ENCODE measurements at regions not wholly inside any gene's neighbourhood (a gene's known extent, or its start where the extent isn't known, plus 50 kb on each side); places are given as distances from the start of the nearest gene placed in this dataset.

DNA sequence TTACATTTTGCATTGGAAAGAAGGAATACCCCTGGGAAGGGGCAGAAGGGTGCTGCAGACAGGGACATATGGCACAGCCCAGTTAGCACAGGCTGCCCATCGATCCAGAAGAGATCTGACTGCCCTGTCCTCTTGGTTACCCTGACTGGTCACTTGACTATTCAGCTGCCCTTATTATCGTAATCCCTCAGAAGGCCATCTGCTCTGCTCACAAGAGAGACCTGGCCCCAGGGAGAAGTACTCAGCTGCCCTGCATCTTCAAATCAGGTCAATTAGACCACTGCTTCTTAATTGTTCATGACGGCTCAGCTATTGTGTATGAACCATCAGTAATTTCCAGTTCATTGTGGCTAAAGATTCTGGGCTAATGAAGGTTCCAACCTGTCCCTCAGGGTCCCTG is 345.0 kb downstream of the TLE1 start:
- TF ChIP-seq POLR2A (IDR thresholded peaks at IDR 0.05): no peak
- TF ChIP-seq, protein P1, sequence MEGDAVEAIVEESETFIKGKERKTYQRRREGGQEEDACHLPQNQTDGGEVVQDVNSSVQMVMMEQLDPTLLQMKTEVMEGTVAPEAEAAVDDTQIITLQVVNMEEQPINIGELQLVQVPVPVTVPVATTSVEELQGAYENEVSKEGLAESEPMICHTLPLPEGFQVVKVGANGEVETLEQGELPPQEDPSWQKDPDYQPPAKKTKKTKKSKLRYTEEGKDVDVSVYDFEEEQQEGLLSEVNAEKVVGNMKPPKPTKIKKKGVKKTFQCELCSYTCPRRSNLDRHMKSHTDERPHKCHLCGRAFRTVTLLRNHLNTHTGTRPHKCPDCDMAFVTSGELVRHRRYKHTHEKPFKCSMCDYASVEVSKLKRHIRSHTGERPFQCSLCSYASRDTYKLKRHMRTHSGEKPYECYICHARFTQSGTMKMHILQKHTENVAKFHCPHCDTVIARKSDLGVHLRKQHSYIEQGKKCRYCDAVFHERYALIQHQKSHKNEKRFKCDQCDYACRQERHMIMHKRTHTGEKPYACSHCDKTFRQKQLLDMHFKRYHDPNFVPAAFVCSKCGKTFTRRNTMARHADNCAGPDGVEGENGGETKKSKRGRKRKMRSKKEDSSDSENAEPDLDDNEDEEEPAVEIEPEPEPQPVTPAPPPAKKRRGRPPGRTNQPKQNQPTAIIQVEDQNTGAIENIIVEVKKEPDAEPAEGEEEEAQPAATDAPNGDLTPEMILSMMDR (IDR thresholded peaks at IDR 0.05): no peak
- WGBS, 4 donors: 76 to 89% (median 86%) methylated on average over 3 of the region's 3 CpGs
- DNase-seq (no peak), ATAC-seq (no peak)
- Histone ChIP-seq H3K27me3 (no peaks in the 10 kb centered on the region), H3K36me3 (no peaks in the 10 kb centered on the region), H3K27ac (no peak overlapping the region), H3K4me1 (peaks cover 0 to 3% (median 0%) of the 10 kb centered on the region in 12 donors), H3K4me3 (no peak overlapping the region), H3K9me3 (no peaks in the 10 kb centered on the region)
- intact Hi-C loops (cut with DNase I): no loop called here

GRCh38 chr9:81335879-81336421 is 353.4 kb downstream of the TLE1 start:
- intact Hi-C loops (cut with DNase I): no loop called here
- TF ChIP-seq POLR2A (IDR thresholded peaks at IDR 0.05): no peak
- TF ChIP-seq, protein P1 (IDR thresholded peaks at IDR 0.05): no peak
- H3K4me1 ChIP-seq: peaks cover 0 to 4% (median 0%) of the 10 kb centered on the region in 12 donors
- H3K27me3 ChIP-seq: no peaks in the 10 kb centered on the region
- WGBS, 4 donors: 46 to 60% (median 56%) methylated on average over 3 of the region's 3 CpGs
- H3K36me3 ChIP-seq: no peaks in the 10 kb centered on the region
- no peak overlapping the region for H3K27ac ChIP-seq
- peaks cover 0 to 21% (median 10%) of the 10 kb centered on the region in 12 donors for H3K9me3 ChIP-seq
- H3K4me3 ChIP-seq: no peak overlapping the region
- ATAC-seq: no peak
- peak in 3 of 5 donors; percentile 22 to 67 (median 33) for DNase-seq

DNA sequence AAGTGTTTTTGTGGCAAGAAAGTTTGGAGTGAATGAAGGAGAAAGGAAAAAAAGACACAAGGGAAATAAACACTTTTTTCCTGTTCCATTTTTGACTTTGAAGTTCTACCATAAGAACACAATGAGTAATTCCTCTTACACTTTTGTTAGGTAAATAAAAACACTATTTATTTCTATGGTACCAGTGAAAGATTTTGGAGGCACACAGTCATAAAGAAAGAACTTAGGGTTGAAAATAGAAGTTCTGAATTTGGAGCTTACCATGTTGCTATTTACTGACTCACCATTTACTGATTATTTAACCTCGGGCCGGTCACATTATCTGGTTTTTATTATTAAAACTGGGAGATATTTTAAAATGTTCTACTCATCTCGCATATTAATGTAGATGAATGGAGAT is 367.8 kb downstream of the TLE1 start:
- no peak for ATAC-seq
- H3K27me3 ChIP-seq: no peaks in the 10 kb centered on the region
- 76 to 84% (median 80%) methylated on average over 3 of the region's 3 CpGs for WGBS, 4 donors
- no peaks in the 10 kb centered on the region for H3K4me1 ChIP-seq
- no peak overlapping the region for H3K4me3 ChIP-seq
- H3K27ac ChIP-seq: no peak overlapping the region
- peaks cover 0 to 31% (median 16%) of the 10 kb centered on the region in 12 donors for H3K9me3 ChIP-seq
- H3K36me3 ChIP-seq: no peaks in the 10 kb centered on the region
- TF ChIP-seq, protein P1 (IDR thresholded peaks at IDR 0.05): no peak
- no peak for TF ChIP-seq POLR2A (IDR thresholded peaks at IDR 0.05)
- no peak for DNase-seq
- intact Hi-C loops (cut with DNase I): no loop called here

DNA sequence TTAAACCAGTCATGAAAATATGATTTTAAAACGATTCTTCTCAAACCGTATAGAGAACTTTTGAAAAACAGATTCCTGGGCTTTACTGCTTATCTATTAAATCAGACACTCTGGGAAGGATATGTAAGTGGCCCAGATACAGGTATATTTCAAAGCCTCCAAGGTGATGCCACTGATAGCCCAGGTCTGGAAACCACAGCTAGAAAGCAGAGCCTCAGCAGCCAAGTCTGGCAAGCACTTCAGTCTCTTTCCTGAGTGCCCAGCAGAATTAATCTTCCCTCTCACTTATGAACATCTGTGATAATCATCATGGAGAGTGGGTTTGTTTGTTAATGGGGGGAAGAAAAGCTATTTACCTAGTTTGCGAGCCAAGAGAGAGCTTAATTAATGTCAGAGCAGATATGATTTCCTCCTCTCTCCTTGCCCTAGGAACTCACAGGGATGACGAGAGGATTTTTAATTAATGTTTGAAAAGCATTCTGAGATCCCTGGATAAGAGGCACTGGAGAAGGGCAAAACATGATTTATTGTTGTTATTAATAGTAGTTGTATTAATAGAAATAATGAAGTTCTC is 368.4 kb downstream of the TLE1 start:
- Histone ChIP-seq H3K9me3 (peaks cover 0 to 29% (median 16%) of the 10 kb centered on the region in 12 donors), H3K4me1 (no peaks in the 10 kb centered on the region), H3K27me3 (no peaks in the 10 kb centered on the region), H3K36me3 (no peaks in the 10 kb centered on the region), H3K27ac (no peak overlapping the region), H3K4me3 (no peak overlapping the region)
- DNase-seq (no peak), ATAC-seq (no peak)
- 45 to 69% (median 62%) methylated on average over 4 of the region's 4 CpGs for WGBS, 4 donors
- intact Hi-C loops (cut with DNase I): no loop called here
- TF ChIP-seq, protein P1 (IDR thresholded peaks at IDR 0.05): no peak
- TF ChIP-seq POLR2A (IDR thresholded peaks at IDR 0.05): no peak
